GM12892 (cell line): ENCODE measurements at regions not wholly inside any gene's neighbourhood (a gene's known extent, or its start where the extent isn't known, plus 50 kb on each side); places are given as distances from the start of the nearest gene placed in this dataset.
"Not testable (repeated sequence)": the region's sequence is repeated elsewhere in the genome, so short reads cannot be mapped to it uniquely, and the experiment has no call there.

ENCODE experiments used
- DNase-seq: peaks from one replicate; pipeline ENCODE4 v3.0.0; 2011; ENCODE audit not compliant: insufficient read length
- FAIRE-seq: peaks from 2 replicates; lab custom pipeline; 2011; peaks lifted over from hg19 to GRCh38; lab: Jason Lieb, UNC
- POLR2A ChIP-seq: IDR thresholded peaks from 2 replicates; pipeline ENCODE4 v1.6.1; 2011; ENCODE audit warnings: low read depth, low read length, control low read depth
- POLR2AphosphoS5 ChIP-seq: IDR thresholded peaks from 2 replicates; pipeline ENCODE4 v1.6.1; 2011; ENCODE audit warnings: low read depth, low read length, control low read depth
- TAF1 ChIP-seq: IDR thresholded peaks from 2 replicates; pipeline ENCODE4 v1.6.1; 2011; ENCODE audit warnings: low read depth, mild to moderate bottlenecking, control low read depth, low read length, borderline replicate concordance

DNA sequence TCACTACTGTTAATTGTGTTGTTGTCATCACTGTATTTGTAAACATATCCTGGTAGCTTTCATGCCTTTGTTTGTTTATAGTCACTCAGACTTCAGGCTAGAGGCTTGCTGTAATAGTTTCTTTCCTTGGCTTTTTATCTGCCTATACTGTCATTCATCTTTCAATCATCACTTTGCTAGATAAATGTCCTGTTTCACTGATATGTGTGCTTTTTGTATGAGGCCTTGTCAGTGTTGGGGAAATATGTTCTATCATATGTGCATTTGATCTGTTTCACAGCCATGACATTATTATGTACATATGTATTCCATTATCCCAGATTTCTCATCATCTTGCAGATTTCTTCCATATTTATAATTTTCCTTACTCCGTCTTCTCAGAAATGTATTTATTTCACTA, 558.9 kb upstream of the LRFN5 start:
- DNase-seq (no peak), FAIRE-seq (no peak)
- TF ChIP-seq POLR2A (no peak), POLR2AphosphoS5 (no peak), TAF1 (no peak)

DNA sequence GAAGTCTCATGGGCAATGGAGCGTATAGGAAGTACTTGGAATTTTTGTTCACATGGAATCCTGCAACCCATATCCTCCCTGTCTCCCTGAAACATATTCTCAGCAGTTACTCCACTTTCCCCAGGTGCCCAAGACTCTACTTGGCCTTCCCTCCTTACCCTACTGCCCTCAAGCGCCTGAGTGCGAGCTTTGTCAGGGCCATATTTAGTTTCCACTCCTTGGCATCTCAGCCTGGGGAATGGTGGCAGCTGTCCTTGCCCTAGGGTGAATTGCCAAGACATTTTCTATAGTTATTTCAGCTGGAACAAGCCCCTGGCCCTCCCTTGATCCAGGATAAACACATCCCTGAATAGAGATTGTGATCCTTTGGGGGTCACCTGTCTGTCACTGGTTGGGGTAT, 569.3 kb upstream of the LRFN5 start:
- no peak for TF ChIP-seq POLR2AphosphoS5
- FAIRE-seq = no peak

DNA sequence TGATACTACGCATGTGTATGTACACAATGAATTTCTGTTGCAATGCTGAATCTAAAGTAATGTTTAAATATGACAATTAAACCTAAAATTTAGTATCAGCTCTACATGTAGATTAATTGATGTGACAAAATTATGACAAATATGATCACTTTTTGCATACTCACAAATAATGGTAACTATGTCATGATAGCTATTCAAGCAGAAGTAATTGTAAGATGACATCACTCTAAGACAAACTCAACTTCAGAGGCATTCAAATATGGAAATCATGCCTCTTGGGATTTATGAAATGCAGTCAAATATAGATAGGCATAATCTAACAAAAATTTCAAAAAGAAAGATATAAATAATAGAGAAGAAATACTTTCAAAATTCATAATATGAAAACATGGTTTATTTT, 571.7 kb upstream of the LRFN5 start:
- DNase-seq = no peak
- TF ChIP-seq POLR2A (no peak), TAF1 (no peak), POLR2AphosphoS5 (no peak)
- FAIRE-seq = no peak

More for the DNA sequence above, 569.3 kb upstream of the LRFN5 start:
- DNase-seq = no peak

DNA sequence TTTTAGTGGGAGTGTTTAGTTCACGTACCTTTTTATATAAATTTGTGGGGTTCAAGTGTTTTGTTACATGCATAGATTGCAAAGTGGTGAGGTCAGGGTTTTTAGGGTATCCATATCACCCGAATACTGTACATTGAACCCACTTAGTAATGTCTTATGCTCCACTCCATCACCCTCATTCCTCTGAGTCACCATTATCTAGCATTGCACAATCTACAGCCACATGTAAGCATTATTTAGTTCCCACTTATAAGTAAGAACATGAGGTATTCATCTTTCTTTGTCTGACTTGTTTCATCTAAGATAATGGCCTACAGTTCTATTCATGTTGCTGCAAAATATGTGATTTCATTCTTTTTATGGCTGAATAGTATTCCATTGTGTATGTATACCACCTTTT, 583.7 kb upstream of the LRFN5 start:
- no peak for TF ChIP-seq POLR2AphosphoS5
- TF ChIP-seq POLR2A = no peak

GRCh38 chr14:41016213-41016612, 590.5 kb upstream of the LRFN5 start:
- DNase-seq (no peak), FAIRE-seq (no peak)
- TF ChIP-seq POLR2A = no peak
- TF ChIP-seq TAF1 = no peak
- no peak for TF ChIP-seq POLR2AphosphoS5

More for the DNA sequence above, 583.7 kb upstream of the LRFN5 start:
- DNase-seq = no peak
- no peak for FAIRE-seq

DNA sequence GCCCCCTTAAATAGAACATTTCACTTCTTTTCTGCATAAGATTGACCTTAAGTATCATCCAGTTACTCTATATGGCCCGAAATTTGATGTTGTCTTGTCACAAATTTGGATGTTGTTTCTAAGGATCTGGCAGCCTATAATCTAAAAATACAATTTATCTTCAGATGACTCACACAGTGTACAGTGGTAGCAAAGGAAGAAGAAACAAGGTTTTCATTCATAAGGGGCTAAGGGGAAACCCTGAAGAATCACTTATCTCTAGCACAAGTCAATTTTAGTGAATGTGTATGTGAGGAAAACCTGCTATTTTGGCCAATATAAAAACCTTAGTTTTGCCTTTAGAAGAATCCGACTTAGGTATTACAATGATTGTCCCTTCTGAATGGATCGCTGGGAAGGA, 606.3 kb upstream of the LRFN5 start:
- DNase-seq (no peak), FAIRE-seq (no peak)
- TF ChIP-seq POLR2A (no peak), TAF1 (no peak), POLR2AphosphoS5 (no peak)

- DNase-seq (no peak), FAIRE-seq (no peak)
- no peak for TF ChIP-seq POLR2A
- TF ChIP-seq POLR2AphosphoS5 = no peak
- TF ChIP-seq TAF1 = no peak
Observed at GRCh38 chr14:40989260-40989659, 617.4 kb upstream of the LRFN5 start.

DNA sequence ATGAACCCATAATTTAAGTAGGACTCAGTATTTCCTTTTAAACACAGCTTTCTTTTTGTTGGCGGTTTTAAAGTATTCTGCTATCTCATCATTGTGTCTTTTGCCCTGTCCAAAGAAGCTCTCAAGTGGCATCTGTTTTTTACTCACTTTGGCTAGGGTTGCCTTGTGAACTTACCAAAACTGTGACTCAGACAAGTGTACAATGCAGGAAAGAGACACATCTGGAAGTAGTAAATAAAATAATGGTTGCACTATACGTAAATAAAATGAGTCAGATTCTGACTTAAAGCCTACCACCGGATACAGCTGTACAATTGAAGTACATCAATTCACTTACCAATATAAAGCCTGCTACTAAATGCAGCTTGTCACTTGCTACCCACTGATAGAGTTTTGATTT, 619.2 kb upstream of the LRFN5 start:
- TF ChIP-seq POLR2AphosphoS5 (no peak), POLR2A (no peak), TAF1 (no peak)
- FAIRE-seq (no peak), DNase-seq (no peak)

DNA sequence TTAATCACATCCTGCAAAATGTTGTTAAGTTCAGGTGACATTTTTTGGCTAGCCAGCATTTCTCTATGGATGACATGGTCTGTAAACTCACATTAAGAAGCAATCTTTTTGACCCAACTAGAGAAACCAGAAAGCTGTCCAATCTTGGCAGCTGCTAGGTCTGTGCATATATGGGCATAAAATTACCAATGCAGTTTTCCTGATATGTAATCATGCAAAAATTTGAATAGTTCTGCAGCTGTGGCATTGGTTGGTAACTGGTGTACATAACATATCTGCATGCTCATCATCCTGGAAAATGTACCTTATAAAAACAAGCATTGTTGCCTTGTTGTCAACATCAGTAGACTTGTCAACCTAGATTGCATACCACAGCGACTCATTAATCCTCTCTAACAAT, 620.0 kb upstream of the LRFN5 start:
- no peak for DNase-seq
- no peak for FAIRE-seq
- TF ChIP-seq POLR2A (no peak), POLR2AphosphoS5 (no peak), TAF1 (no peak)

- FAIRE-seq (no peak), DNase-seq (no peak)
- TF ChIP-seq TAF1 (no peak), POLR2A (no peak), POLR2AphosphoS5 (no peak)
Observed at GRCh38 chr14:40985584-40985983, 621.1 kb upstream of the LRFN5 start.

DNA sequence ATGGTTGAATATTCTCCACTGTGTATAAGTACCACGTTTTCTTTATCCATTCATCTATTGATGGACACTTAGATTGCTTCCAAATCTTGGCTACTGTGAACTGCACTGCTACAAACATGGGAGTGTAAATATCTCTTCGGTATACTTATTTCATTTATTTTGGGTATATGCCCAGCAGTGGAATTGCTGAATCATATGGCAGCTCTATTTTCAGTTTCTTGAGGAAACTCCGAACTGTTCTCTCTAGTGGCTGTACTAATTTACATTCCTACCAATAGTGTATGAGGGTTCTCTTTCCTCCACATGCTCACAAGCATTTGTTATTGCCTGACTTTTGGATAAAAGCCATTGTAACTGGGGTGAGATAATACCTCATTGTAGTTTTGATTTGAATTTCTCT, 623.1 kb upstream of the LRFN5 start:
- FAIRE-seq (no peak), DNase-seq (no peak)
- no peak for TF ChIP-seq TAF1
- no peak for TF ChIP-seq POLR2AphosphoS5

- no peak for TF ChIP-seq POLR2AphosphoS5
- no peak for TF ChIP-seq POLR2A
- TF ChIP-seq TAF1 = no peak
- DNase-seq (no peak), FAIRE-seq (no peak)
Observed at GRCh38 chr14:40981247-40981646, 625.4 kb upstream of the LRFN5 start.

DNA sequence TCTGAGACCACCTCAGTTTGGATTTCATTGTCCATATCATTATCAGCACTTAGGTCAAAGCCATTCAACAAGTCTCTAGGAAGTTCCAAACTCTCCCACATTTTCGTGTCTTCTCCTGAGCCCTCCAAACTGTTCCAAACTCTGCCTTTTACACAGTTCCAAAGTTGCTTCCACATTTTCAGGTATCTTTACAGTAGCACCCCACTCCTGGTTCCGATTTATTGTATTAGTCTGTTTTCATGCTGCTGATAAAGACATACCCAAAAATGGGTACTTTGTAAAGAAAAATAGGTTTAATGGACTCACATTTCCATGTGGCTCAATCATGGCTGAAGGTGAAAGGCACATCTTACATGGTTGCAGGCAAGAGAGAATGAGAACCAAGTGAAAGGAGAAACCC, 646.4 kb upstream of the LRFN5 start:
- not testable (repeated sequence) for FAIRE-seq, DNase-seq
